Suprapubic skin (tissue), 4 donors: ENCODE measurements at regions not wholly inside any gene's neighbourhood (a gene's known extent, or its start where the extent isn't known, plus 50 kb on each side); places are given as distances from the start of the nearest gene placed in this dataset.

Experiments
- DNase-seq, 2 donors: peaks; one replicate each; pipeline ENCODE4 v3.0.0-alpha.2; 2019; ENCODE audit warnings: low spot score in 2 of 2
- H3K27ac ChIP-seq: fragments of 200-600 bp; sonication (generic); one replicate; pipeline ENCODE4 v1.5.1; 2019
- H3K27me3 ChIP-seq: fragments of 200-600 bp; sonication (generic); one replicate; pipeline ENCODE4 v1.5.1; 2019
- H3K36me3 ChIP-seq: fragments of 200-600 bp; sonication (generic); one replicate; pipeline ENCODE4 v1.5.1; 2019
- H3K4me1 ChIP-seq: fragments of 200-600 bp; sonication (generic); one replicate; pipeline ENCODE4 v1.5.1; 2019
- H3K4me3 ChIP-seq: fragments of 200-600 bp; sonication (generic); one replicate; pipeline ENCODE4 v1.5.1; 2019; ENCODE audit warnings: mild to moderate bottlenecking
- H3K9me3 ChIP-seq: fragments of 200-600 bp; sonication (generic); one replicate; pipeline ENCODE4 v1.5.1; 2019
- EP300 ChIP-seq: sonication (generic); formaldehyde crosslinking; IDR thresholded peaks from one replicate; pipeline ENCODE4 v1.6.1; 2017; ENCODE audit warnings: antibody characterized with exemption
- POLR2A ChIP-seq, 2 donors: fragments of 450-650 bp; IDR thresholded peaks; one replicate each; pipeline ENCODE4 v1.6.1; 2017; ENCODE audit warnings: antibody characterized with exemption in 2 of 2, mild to moderate bottlenecking in 2 of 2, moderate library complexity in 2 of 2
- POLR2AphosphoS5 ChIP-seq, 3 donors: sonication (generic); formaldehyde crosslinking; IDR thresholded peaks; one replicate each; pipeline ENCODE4 v1.6.1; 2017; ENCODE audit warnings: antibody characterized with exemption in 3 of 3
- WGBS: methylation state at CpG from one replicate; pipeline ENCODE4 v1.1.5; 2018; 5-methylcytosine and 5-hydroxymethylcytosine counted together
- TF ChIP-seq, protein P1 (sequence below), 2 donors: fragments of 200-600 bp in 1 of 2; fragments of 450-650 bp in 1 of 2; sonication (generic) in 1 of 2; IDR thresholded peaks; one replicate each; pipeline ENCODE4 v1.5.1; 2016 to 2019; ENCODE audit warnings: antibody characterized with exemption in 2 of 2, mild to moderate bottlenecking in 1 of 2, moderate library complexity in 1 of 2

DNA sequence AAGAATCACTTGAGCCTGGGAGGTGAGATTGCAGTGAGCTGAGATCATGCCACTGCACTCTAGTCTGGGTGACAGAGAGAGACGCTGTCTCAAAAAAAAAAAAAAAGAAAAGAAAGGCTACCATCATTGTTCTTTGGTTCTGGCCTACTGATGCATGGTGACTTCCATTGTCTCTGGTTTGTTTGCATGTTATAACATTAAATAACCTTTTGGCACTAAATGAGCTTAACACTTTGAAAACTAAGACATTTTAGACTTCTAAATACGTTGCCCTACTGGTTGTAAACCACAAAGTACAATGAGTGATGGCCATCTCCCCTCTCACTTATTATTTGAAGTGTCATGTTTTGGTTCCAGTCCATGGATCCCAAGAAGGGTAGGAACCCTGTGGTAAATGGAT lies 152.9 kb upstream of the CPM start:
- 84% methylated on average over 2 of the region's 2 CpGs for WGBS
- Histone ChIP-seq H3K4me3 (no peak overlapping the region), H3K4me1 (no peaks in the 10 kb centered on the region), H3K27ac (no peak overlapping the region), H3K9me3 (no peaks in the 10 kb centered on the region), H3K27me3 (no peaks in the 10 kb centered on the region), H3K36me3 (no peaks in the 10 kb centered on the region)
- no peak for TF ChIP-seq EP300
- TF ChIP-seq, protein P1, sequence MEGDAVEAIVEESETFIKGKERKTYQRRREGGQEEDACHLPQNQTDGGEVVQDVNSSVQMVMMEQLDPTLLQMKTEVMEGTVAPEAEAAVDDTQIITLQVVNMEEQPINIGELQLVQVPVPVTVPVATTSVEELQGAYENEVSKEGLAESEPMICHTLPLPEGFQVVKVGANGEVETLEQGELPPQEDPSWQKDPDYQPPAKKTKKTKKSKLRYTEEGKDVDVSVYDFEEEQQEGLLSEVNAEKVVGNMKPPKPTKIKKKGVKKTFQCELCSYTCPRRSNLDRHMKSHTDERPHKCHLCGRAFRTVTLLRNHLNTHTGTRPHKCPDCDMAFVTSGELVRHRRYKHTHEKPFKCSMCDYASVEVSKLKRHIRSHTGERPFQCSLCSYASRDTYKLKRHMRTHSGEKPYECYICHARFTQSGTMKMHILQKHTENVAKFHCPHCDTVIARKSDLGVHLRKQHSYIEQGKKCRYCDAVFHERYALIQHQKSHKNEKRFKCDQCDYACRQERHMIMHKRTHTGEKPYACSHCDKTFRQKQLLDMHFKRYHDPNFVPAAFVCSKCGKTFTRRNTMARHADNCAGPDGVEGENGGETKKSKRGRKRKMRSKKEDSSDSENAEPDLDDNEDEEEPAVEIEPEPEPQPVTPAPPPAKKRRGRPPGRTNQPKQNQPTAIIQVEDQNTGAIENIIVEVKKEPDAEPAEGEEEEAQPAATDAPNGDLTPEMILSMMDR (IDR thresholded peaks at IDR 0.05): no peak
- TF ChIP-seq POLR2AphosphoS5 (IDR thresholded peaks at IDR 0.05): no peak
- no peak for TF ChIP-seq POLR2A (IDR thresholded peaks at IDR 0.05)
- no peak for DNase-seq

DNA sequence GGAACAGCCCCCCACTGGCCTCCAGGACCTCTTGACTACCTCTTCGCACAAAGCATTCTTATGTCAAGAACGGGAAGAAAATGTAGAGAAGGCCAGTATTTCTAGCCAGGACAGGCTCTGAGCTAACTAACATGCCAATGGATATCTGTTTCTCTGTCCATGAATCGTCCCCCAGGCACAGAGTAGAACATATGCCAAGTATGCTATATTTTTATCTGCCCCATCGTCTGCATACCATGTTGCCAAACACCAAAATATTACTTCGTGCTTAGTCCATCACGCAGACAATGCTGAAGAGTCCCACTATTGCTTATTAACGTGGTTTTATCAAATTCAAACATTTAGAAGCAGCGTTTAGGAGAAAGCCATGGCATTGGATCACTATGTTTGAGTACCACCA lies 151.4 kb upstream of the CPSF6 start:
- Histone ChIP-seq H3K27me3 (no peaks in the 10 kb centered on the region), H3K27ac (no peak overlapping the region), H3K9me3 (no peaks in the 10 kb centered on the region), H3K4me1 (no peaks in the 10 kb centered on the region), H3K36me3 (no peaks in the 10 kb centered on the region), H3K4me3 (no peak overlapping the region)
- WGBS: 71% methylated on average over 8 of the region's 8 CpGs
- no peak for DNase-seq
- TF ChIP-seq POLR2AphosphoS5 (IDR thresholded peaks at IDR 0.05): no peak
- TF ChIP-seq, protein P1 (IDR thresholded peaks at IDR 0.05): no peak
- no peak for TF ChIP-seq EP300

DNA sequence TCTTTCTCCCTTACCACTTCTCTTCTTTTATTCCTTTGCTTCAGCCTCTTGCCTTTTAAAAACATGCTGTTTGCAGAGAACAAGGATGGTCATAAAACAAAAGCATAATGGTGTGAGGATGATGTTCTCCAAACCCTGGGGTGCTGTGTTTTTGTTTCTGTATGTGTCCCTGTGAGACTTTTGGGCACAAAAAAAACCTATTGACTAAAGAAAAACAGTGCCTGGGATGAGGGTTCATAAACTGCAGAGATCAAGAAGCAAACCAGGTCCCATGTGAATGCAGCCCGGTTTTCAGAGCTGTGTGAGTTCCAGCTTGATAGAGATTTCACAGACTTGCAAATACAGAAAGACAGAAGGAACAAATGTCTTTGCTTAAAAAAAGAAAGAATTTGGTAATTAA lies 148.6 kb upstream of the CPSF6 start:
- Histone ChIP-seq H3K27ac (no peak overlapping the region), H3K9me3 (no peaks in the 10 kb centered on the region), H3K27me3 (no peaks in the 10 kb centered on the region), H3K4me1 (no peaks in the 10 kb centered on the region), H3K4me3 (no peak overlapping the region), H3K36me3 (no peaks in the 10 kb centered on the region)
- no peak for DNase-seq
- TF ChIP-seq POLR2A (IDR thresholded peaks at IDR 0.05) (no peak), EP300 (no peak), POLR2AphosphoS5 (IDR thresholded peaks at IDR 0.05) (no peak)
- TF ChIP-seq, protein P1 (IDR thresholded peaks at IDR 0.05): no peak
- 73% methylated on average over 1 of the region's 1 CpG for WGBS

DNA sequence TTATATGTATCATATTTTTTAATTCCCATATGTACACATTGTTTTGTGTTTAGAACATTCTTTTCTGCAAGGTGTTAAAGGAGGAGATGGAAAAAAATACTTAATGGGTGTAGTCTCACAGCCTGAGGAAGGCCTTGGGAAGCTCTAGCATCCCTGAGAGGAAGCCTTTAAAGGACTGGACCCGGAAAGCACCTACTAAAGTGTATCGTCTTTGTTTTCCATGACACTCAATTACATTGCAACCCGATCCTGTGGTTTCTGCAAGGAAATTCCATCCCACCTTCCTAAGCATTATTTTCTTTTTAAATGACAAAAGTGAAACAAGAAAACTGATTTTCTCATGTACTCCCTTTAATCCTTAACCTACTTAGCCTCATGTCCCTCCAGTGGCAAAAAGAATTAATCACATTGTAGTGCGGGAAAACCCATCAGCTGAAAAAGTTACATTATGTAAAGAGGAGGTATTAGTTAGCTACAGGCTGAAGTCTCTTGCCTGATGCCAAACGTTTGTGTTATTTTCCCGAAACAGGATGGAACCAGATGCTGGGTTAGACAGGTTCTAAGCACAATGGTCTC lies 147.8 kb upstream of the CPSF6 start:
- Histone ChIP-seq H3K27me3 (no peaks in the 10 kb centered on the region), H3K27ac (no peak overlapping the region), H3K36me3 (no peaks in the 10 kb centered on the region), H3K4me3 (no peak overlapping the region), H3K4me1 (no peaks in the 10 kb centered on the region), H3K9me3 (no peaks in the 10 kb centered on the region)
- WGBS: 66% methylated on average over 6 of the region's 6 CpGs
- no peak for DNase-seq
- TF ChIP-seq POLR2AphosphoS5 (IDR thresholded peaks at IDR 0.05) (no peak), EP300 (no peak), POLR2A (IDR thresholded peaks at IDR 0.05) (no peak)
- TF ChIP-seq, protein P1 (IDR thresholded peaks at IDR 0.05): no peak

DNA sequence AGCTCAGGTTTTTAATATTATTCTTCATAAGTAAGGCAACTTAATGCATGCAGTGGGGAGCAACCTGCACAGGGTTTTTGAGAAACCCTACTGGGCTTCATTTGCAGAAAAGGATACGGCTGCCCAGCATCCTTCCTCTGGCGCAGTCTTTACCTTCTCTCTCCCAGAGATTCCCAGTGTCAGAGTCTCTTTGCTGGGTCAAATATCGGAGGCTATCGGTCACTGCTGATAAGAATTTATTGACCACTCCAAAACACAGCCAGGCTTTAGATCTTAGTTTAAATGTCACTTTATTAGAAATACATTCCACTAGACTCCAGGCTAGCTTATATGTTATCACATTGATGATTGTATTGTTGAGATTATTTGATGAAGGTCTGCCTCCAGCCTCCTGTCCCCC lies 147.2 kb upstream of the CPSF6 start:
- Histone ChIP-seq H3K27ac (no peak overlapping the region), H3K27me3 (no peaks in the 10 kb centered on the region), H3K4me3 (no peak overlapping the region), H3K36me3 (no peaks in the 10 kb centered on the region), H3K4me1 (no peaks in the 10 kb centered on the region), H3K9me3 (no peaks in the 10 kb centered on the region)
- no peak for TF ChIP-seq EP300
- TF ChIP-seq POLR2AphosphoS5 (IDR thresholded peaks at IDR 0.05): no peak
- TF ChIP-seq, protein P1 (IDR thresholded peaks at IDR 0.05): no peak
- no peak for TF ChIP-seq POLR2A (IDR thresholded peaks at IDR 0.05)
- WGBS: 94% methylated on average over 4 of the region's 4 CpGs
- no peak for DNase-seq
